ENCODE measurements at regions not wholly inside any gene's neighbourhood (a gene's known extent, or its start where the extent isn't known, plus 50 kb on each side); places are given as distances from the start of the nearest gene placed in this dataset.
"Not testable (repeated sequence)": the region's sequence is repeated elsewhere in the genome, so short reads cannot be mapped to it uniquely, and the experiment has no call there.

- intact Hi-C loops (cut with DNase I; ENCODE audit: low total_unique reads); H3K4me1 ChIP-seq; H3K27ac ChIP-seq; H3K27me3 ChIP-seq; H3K36me3 ChIP-seq; H3K4me3 ChIP-seq; DNase-seq; H3K9me3 ChIP-seq: not testable (repeated sequence)
- 65 to 82% (median 79%) methylated on average over 8 of the region's 8 CpGs for WGBS, 5 donors
Measured at GRCh38 chr7:6882321-6882721, 56.2 kb upstream of the CCZ1B start.

- H3K36me3 ChIP-seq; H3K27ac ChIP-seq; H3K4me3 ChIP-seq; H3K9me3 ChIP-seq; DNase-seq; intact Hi-C loops (cut with DNase I; ENCODE audit: low total_unique reads); H3K27me3 ChIP-seq; H3K4me1 ChIP-seq: not testable (repeated sequence)
- WGBS, 5 donors = 86 to 93% (median 89%) methylated on average over 9 to 10 of the region's 10 CpGs
Measured at GRCh38 chr7:6883756-6884155, 57.7 kb upstream of the CCZ1B start.

GRCh38 chr7:6886198-6886597 is 60.1 kb upstream of the CCZ1B start:
- no peaks in the 10 kb centered on the region for H3K4me1 ChIP-seq
- DNase-seq = no peak
- intact Hi-C loops (cut with DNase I; ENCODE audit: low total_unique reads) = no loop called here

GRCh38 chr7:6888267-6889045 is 62.4 kb upstream of the CCZ1B start:
- H3K9me3 ChIP-seq; DNase-seq; H3K27ac ChIP-seq; H3K4me3 ChIP-seq; H3K4me1 ChIP-seq; H3K36me3 ChIP-seq; H3K27me3 ChIP-seq; intact Hi-C loops (cut with DNase I; ENCODE audit: low total_unique reads): not testable (repeated sequence)
- 72 to 80% (median 80%) methylated on average over 12 to 13 of the region's 13 CpGs for WGBS, 5 donors

More at GRCh38 chr7:6886198-6886597, 60.1 kb upstream of the CCZ1B start:
- WGBS, 5 donors = 76 to 87% (median 80%) methylated on average over 8 of the region's 8 CpGs
- H3K36me3 ChIP-seq = no peaks in the 10 kb centered on the region
- TF ChIP-seq EP300 (IDR thresholded peaks at IDR 0.05) = no peak
- no peak for TF ChIP-seq POLR2A (IDR thresholded peaks at IDR 0.05)
- no peak for TF ChIP-seq POLR2AphosphoS5 (IDR thresholded peaks at IDR 0.05)
- no peak for TF ChIP-seq CTCF (IDR thresholded peaks at IDR 0.05)
- no peaks in the 10 kb centered on the region for H3K27me3 ChIP-seq
- H3K4me3 ChIP-seq = no peak overlapping the region
- H3K27ac ChIP-seq = no peak overlapping the region
- no peaks in the 10 kb centered on the region for H3K9me3 ChIP-seq

GRCh38 chr7:6889252-6889812 is 63.3 kb upstream of the CCZ1B start:
- Histone ChIP-seq H3K27ac (no peak overlapping the region), H3K4me1 (no peaks in the 10 kb centered on the region), H3K36me3 (no peaks in the 10 kb centered on the region), H3K9me3 (no peaks in the 10 kb centered on the region), H3K4me3 (no peak overlapping the region), H3K27me3 (no peaks in the 10 kb centered on the region)
- WGBS, 5 donors = 80 to 94% (median 92%) methylated on average over 8 of the region's 8 CpGs
- no peak for DNase-seq
- intact Hi-C loops (cut with DNase I; ENCODE audit: low total_unique reads) = no loop called here
- no peak for TF ChIP-seq EP300 (IDR thresholded peaks at IDR 0.05)
- TF ChIP-seq POLR2AphosphoS5 (IDR thresholded peaks at IDR 0.05) = no peak
- no peak for TF ChIP-seq POLR2A (IDR thresholded peaks at IDR 0.05)
- no peak for TF ChIP-seq CTCF (IDR thresholded peaks at IDR 0.05)

- intact Hi-C loops (cut with DNase I; ENCODE audit: low total_unique reads) = not testable (repeated sequence)
Measured at GRCh38 chr7:6902097-6902518, 76.0 kb upstream of the CCZ1B start.

GRCh38 chr7:6903289-6903688 is 77.2 kb upstream of the CCZ1B start:
- H3K36me3 ChIP-seq; H3K27me3 ChIP-seq; DNase-seq; intact Hi-C loops (cut with DNase I; ENCODE audit: low total_unique reads); H3K9me3 ChIP-seq; H3K4me1 ChIP-seq; H3K27ac ChIP-seq; H3K4me3 ChIP-seq: not testable (repeated sequence)
- WGBS, 5 donors = 68 to 86% (median 72%) methylated on average over 4 to 7 of the region's 7 CpGs

More at GRCh38 chr7:6902097-6902518, 76.0 kb upstream of the CCZ1B start:
- H3K9me3 ChIP-seq, H3K4me3 ChIP-seq, H3K36me3 ChIP-seq, H3K4me1 ChIP-seq, DNase-seq, H3K27me3 ChIP-seq, H3K27ac ChIP-seq: not testable (repeated sequence)
- WGBS, 5 donors = 17 to 33% (median 25%) methylated on average over 4 of the region's 4 CpGs

- H3K9me3 ChIP-seq; H3K27me3 ChIP-seq; H3K27ac ChIP-seq; intact Hi-C loops (cut with DNase I; ENCODE audit: low total_unique reads); DNase-seq; H3K4me3 ChIP-seq; H3K36me3 ChIP-seq; H3K4me1 ChIP-seq: not testable (repeated sequence)
- WGBS, 5 donors = 68 to 85% (median 72%) methylated on average over 3 to 4 of the region's 4 CpGs
Measured at GRCh38 chr7:6903792-6904191, 77.7 kb upstream of the CCZ1B start.
